ENCODE measurements at regions not wholly inside any gene's neighbourhood (a gene's known extent, or its start where the extent isn't known, plus 50 kb on each side); places are given as distances from the start of the nearest gene placed in this dataset.

GRCh38 chr3:168539909-168540308, 444.2 kb upstream of the GOLIM4 start:
- no peak for TF ChIP-seq CTCF (IDR thresholded peaks at IDR 0.05)
- CTCF ChIA-PET = no interaction called here
- POLR2A ChIA-PET = no interaction called here
- no peak for ATAC-seq (ENCODE audit: low read depth)
- Mint-ChIP-seq H3K4me1 (no peaks in the 10 kb centered on the region), H3K27ac (no peak overlapping the region), H3K4me3 (no peak overlapping the region), H3K27me3 (no peaks in the 10 kb centered on the region), H3K9me3 (no peaks in the 10 kb centered on the region), H3K36me3 (ENCODE audit: low read depth) (no peaks in the 10 kb centered on the region)
- intact Hi-C loops (cut with micrococcal nuclease) = no loop called here
- no peak for DNase-seq

GRCh38 chr3:168534761-168535160, 439.0 kb upstream of the GOLIM4 start:
- no peak for DNase-seq
- no peak overlapping the region for H3K27ac Mint-ChIP-seq
- H3K4me3 Mint-ChIP-seq = no peak overlapping the region
- no peaks in the 10 kb centered on the region for H3K27me3 Mint-ChIP-seq
- TF ChIP-seq CTCF (IDR thresholded peaks at IDR 0.05) = no peak
- intact Hi-C loops (cut with micrococcal nuclease) = no loop called here
- CTCF ChIA-PET = no interaction called here
- H3K4me1 Mint-ChIP-seq = no peaks in the 10 kb centered on the region
- H3K36me3 Mint-ChIP-seq (ENCODE audit: low read depth) = no peaks in the 10 kb centered on the region
- POLR2A ChIA-PET = no interaction called here
- no peak for ATAC-seq (ENCODE audit: low read depth)
- H3K9me3 Mint-ChIP-seq = no peaks in the 10 kb centered on the region

- Mint-ChIP-seq H3K4me3 (no peak overlapping the region), H3K27me3 (no peaks in the 10 kb centered on the region), H3K27ac (no peak overlapping the region), H3K9me3 (no peaks in the 10 kb centered on the region), H3K4me1 (no peaks in the 10 kb centered on the region), H3K36me3 (ENCODE audit: low read depth) (no peaks in the 10 kb centered on the region)
- ChIA-PET CTCF (no interaction called here), POLR2A (no interaction called here)
- TF ChIP-seq CTCF (IDR thresholded peaks at IDR 0.05) = no peak
- DNase-seq = no peak
- ATAC-seq (ENCODE audit: low read depth) = no peak
- intact Hi-C loops (cut with micrococcal nuclease) = no loop called here
Observed at GRCh38 chr3:168533600-168533999, 437.9 kb upstream of the GOLIM4 start.

GRCh38 chr3:168532135-168532534, 436.4 kb upstream of the GOLIM4 start:
- no peak for ATAC-seq (ENCODE audit: low read depth)
- H3K27ac Mint-ChIP-seq = no peak overlapping the region
- H3K9me3 Mint-ChIP-seq = no peaks in the 10 kb centered on the region
- intact Hi-C loops (cut with micrococcal nuclease) = no loop called here
- no peaks in the 10 kb centered on the region for H3K36me3 Mint-ChIP-seq (ENCODE audit: low read depth)
- H3K27me3 Mint-ChIP-seq = no peaks in the 10 kb centered on the region
- H3K4me1 Mint-ChIP-seq = no peaks in the 10 kb centered on the region
- no peak overlapping the region for H3K4me3 Mint-ChIP-seq
- CTCF ChIA-PET = no interaction called here
- no peak for DNase-seq
- no peak for TF ChIP-seq CTCF (IDR thresholded peaks at IDR 0.05)
- POLR2A ChIA-PET = no interaction called here

GRCh38 chr3:168531116-168531515, 435.4 kb upstream of the GOLIM4 start:
- no peak overlapping the region for H3K27ac Mint-ChIP-seq
- no peaks in the 10 kb centered on the region for H3K9me3 Mint-ChIP-seq
- no peaks in the 10 kb centered on the region for H3K27me3 Mint-ChIP-seq
- no peak for DNase-seq
- POLR2A ChIA-PET = no interaction called here
- no peak for TF ChIP-seq CTCF (IDR thresholded peaks at IDR 0.05)
- H3K36me3 Mint-ChIP-seq (ENCODE audit: low read depth) = no peaks in the 10 kb centered on the region
- no peak overlapping the region for H3K4me3 Mint-ChIP-seq
- CTCF ChIA-PET = no interaction called here
- intact Hi-C loops (cut with micrococcal nuclease) = no loop called here
- no peak for ATAC-seq (ENCODE audit: low read depth)
- no peaks in the 10 kb centered on the region for H3K4me1 Mint-ChIP-seq
